GM21737 (cell line): ENCODE measurements at regions not wholly inside any gene's neighbourhood (a gene's known extent, or its start where the extent isn't known, plus 50 kb on each side); places are given as distances from the start of the nearest gene placed in this dataset.
"Not testable (repeated sequence)": the region's sequence is repeated elsewhere in the genome, so short reads cannot be mapped to it uniquely, and the experiment has no call there.

Experiments
- ATAC-seq: cut with Tn5 transposase; IDR thresholded peaks from one replicate; pipeline ENCODE4 v1.9.1; 2021; ENCODE audit warnings: mild to moderate bottlenecking, moderate library complexity; ENCODE audit not compliant: unreplicated experiment

- ATAC-seq, result no peak
Measured at GRCh38 chr18:35868915-35869314, 103.6 kb upstream of the RMP24 start.

GRCh38 chr18:35871337-35871736 lies 101.1 kb upstream of the RMP24 start:
- ATAC-seq, result no peak

- no peak for ATAC-seq
Measured at GRCh38 chr18:35875566-35875965, 96.9 kb upstream of the RMP24 start.

GRCh38 chr18:35876243-35876642 lies 96.2 kb upstream of the RMP24 start:
- no peak for ATAC-seq

GRCh38 chr18:35880788-35881455 lies 91.6 kb upstream of the RMP24 start:
- no peak for ATAC-seq

- no peak for ATAC-seq
Measured at GRCh38 chr18:35888329-35888728, 84.2 kb upstream of the RMP24 start.

GRCh38 chr18:35889677-35890076 lies 82.8 kb upstream of the RMP24 start:
- no peak for ATAC-seq

- no peak for ATAC-seq
Measured at GRCh38 chr18:35890323-35890722, 82.2 kb upstream of the RMP24 start.

- no peak for ATAC-seq
Measured at GRCh38 chr18:35892118-35892517, 80.4 kb upstream of the RMP24 start.

- ATAC-seq, result not testable (repeated sequence)
Measured at GRCh38 chr18:35897481-35897880, 75.0 kb upstream of the RMP24 start.

- no peak for ATAC-seq
Measured at GRCh38 chr18:35904389-35905037, 68.0 kb upstream of the RMP24 start.

- ATAC-seq, result no peak
Measured at GRCh38 chr18:35905436-35905835, 67.0 kb upstream of the RMP24 start.

GRCh38 chr18:35906291-35906690 lies 66.2 kb upstream of the RMP24 start:
- ATAC-seq, result not testable (repeated sequence)

- no peak for ATAC-seq
Measured at GRCh38 chr18:35910327-35910726, 62.2 kb upstream of the RMP24 start.

- no peak for ATAC-seq
Measured at GRCh38 chr18:35912332-35912731, 60.1 kb upstream of the RMP24 start.

GRCh38 chr18:35915056-35915455 lies 57.4 kb upstream of the RMP24 start:
- no peak for ATAC-seq

GRCh38 chr18:35917043-35917442 lies 55.4 kb upstream of the RMP24 start:
- ATAC-seq, result no peak

GRCh38 chr18:35918564-35918963 lies 53.9 kb upstream of the RMP24 start:
- ATAC-seq, result no peak

- ATAC-seq, result no peak
Measured at GRCh38 chr18:35919179-35919578, 53.3 kb upstream of the RMP24 start.

GRCh38 chr18:35920623-35921022 lies 51.9 kb upstream of the RMP24 start:
- ATAC-seq, result no peak
